NCI-H1105 treated with DMSO at 0.1 percent for 48 hours (cell line): ENCODE measurements at regions not wholly inside any gene's neighbourhood (a gene's known extent, or its start where the extent isn't known, plus 50 kb on each side); places are given as distances from the start of the nearest gene placed in this dataset.

Experiments
- DNase-seq: peaks from one replicate; lab custom pipeline; 2025; lab: John Stamatoyannopoulos, UW

DNA sequence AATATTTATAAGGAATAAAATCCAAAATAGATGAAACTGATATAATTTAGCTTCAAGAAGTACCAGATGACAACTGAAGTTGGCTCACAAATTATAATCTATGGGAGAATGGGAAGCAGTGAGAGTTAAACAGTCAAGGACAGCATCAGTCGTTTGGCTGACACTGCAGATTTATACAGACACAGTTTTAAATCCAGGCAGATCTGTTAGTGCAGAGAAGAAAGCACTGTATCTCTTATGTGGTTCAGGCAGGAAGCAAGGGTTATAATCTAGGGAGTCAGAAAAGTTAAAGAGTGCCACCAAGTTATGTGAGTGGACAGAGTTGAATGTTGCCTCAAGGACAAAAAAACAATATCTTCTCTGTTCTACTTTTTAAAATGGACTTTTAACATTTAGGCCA lies 880.2 kb downstream of the TSN start:
- no peak for DNase-seq

GRCh38 chr2:122636097-122636496 lies 880.6 kb downstream of the TSN start:
- no peak for DNase-seq

DNA sequence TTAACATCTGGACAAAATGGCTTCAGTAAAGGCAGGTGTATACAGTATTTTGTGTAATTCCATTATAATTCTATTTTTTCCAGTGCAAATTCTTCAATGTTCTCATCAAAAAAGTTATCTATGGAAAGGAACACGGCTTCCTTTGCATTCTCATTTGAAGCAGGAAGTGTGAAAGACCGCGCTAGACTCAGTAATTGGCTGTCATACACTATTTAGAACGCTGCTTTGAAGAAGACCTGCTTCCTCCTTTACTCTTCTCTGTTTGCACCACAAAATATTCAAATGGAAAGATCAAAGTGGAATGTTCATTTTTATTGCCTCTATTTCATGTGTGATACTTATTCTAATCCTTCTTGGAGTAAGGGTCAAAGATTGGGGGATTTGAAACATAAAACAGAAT lies 883.7 kb downstream of the TSN start:
- DNase-seq: no peak

GRCh38 chr2:122639711-122640110 lies 884.3 kb downstream of the TSN start:
- no peak for DNase-seq

DNA sequence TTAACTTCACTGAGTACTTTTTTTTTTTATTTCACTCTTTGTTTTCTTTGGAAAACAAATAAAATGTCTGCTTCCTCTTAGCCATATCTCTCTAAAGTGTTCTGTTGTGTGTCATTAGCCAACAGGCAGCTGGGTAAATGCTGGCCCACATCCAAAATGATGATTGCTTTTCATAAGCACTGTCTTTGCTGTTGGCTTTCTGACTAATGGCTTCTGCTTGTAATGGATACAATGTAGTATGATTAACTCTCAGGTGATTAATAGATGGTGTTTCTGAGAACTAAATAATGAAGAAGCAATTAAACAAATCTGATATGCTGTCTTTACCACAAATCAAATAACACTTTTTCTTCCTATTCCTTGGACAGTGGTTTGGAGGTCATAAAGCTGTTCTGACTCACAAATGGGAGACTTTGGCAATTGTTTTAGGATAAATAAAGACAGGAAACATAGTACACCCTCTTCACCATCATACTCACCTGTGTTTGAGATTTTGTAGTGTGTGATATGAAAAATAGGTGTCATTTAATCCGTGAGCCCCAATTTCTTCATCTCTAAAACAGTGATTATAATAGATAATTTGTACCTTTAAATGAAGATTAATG lies 888.4 kb downstream of the TSN start:
- peak; percentile 98 for DNase-seq

DNA sequence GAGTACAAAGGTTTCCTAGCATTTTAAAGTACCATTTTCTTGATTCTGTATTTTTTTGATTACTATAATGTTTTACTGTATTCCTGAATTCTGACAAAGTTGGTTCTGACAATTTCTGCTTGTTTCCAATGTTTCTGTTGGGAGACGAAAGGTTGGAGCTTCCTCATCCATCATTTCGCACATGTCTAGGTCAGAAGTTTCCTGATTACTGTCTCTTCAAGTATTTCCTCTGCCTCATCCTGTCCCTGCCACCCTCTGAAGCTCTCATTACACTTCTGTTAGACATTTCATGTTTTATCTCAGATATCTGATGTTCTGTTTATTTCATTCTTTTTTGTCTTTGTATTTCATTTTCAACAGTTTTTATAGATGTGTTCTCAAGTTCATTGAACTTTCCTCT lies 895.8 kb downstream of the TSN start:
- DNase-seq: no peak

- DNase-seq: no peak
Measured at GRCh38 chr2:122651780-122652179, 896.3 kb downstream of the TSN start.

- no peak for DNase-seq
Measured at GRCh38 chr2:122652670-122653069, 897.2 kb downstream of the TSN start.

GRCh38 chr2:122656403-122656802 lies 901.0 kb downstream of the TSN start:
- DNase-seq: no peak

- no peak for DNase-seq
Measured at GRCh38 chr2:122660786-122661634, 905.6 kb downstream of the TSN start.

GRCh38 chr2:122663620-122664019 lies 908.2 kb downstream of the TSN start:
- DNase-seq: no peak

DNA sequence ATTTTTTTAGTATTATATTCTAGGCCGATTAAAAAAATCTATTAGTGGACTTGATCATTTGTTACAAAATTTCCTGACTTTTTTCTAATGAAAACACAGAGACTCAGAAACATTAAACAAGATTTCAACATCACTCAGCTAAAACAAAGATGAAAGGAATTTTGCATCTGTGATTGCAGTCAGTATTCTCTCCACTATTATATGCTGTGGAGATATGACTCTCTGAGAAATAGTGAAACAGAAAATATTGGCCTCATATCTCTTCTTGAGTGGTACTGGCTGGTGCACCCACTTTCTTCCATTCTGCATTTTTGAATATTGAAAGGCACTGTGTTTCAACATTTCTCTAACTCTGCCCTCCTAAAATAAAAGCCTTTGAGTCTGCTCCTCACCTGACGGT lies 914.2 kb downstream of the TSN start:
- no peak for DNase-seq

DNA sequence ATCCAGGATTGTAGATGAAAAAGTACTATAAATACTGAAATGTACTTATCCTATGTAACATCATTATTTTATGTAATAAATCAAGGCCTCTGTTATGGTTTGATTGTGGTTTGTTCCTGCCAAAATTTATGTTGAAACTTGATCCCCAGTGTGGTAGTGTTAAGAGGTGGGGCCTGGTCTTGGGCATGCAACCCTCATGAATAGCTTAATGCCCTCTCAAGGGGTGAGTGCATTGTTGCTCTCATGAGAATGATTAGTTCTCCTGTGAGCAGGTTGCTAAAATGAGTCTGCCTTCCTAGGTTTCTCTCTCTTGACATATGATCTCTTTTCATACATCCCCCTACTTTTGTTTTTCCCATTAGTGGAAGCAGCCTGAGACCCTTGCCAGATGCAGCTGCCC lies 915.4 kb downstream of the TSN start:
- peak; percentile 89 for DNase-seq

- no peak for DNase-seq
Measured at GRCh38 chr2:122680662-122681061, 925.2 kb downstream of the TSN start.

GRCh38 chr2:122681626-122682025 lies 926.2 kb downstream of the TSN start:
- DNase-seq: no peak

DNA sequence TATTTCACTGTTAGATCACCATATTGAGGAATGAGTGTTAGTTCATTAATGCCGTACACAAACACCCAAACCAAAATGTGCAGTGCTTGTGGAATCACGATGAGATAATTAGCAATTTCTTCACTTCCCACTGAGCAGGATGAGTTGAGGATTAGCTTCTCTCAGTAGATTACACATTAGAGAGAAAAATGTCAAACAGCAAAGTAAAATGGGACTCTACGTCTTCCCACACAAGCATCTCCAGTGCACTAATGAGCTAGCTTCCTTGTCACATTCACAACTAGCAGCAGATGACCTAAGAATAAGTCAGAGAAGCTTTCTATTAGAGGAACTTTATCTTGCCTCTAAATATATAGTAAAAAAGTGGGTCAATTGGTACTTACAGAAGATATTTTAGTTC lies 926.9 kb downstream of the TSN start:
- no peak for DNase-seq

GRCh38 chr2:122683018-122683417 lies 927.6 kb downstream of the TSN start:
- DNase-seq: no peak

- peak; percentile 85 for DNase-seq
Measured at GRCh38 chr2:122692400-122693083, 937.1 kb downstream of the TSN start.

DNA sequence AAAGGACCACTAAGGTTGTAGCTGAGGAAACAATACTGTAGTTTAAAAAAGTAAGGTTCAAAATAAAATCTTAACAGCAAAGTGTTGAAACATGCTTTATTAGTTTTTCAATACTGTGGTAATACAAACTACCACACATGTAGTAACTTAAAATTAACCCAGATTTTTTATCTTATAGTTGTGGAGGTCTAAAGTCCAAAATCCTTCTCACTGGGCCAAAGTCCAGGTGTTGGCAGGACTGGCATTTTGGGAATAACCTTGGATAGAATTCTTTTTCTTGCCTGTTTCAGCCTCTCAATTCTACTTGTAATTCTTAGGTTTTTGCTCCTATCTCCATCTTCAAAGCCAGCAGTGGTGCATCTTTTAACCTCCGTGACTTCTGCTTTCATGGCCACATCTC lies 942.0 kb downstream of the TSN start:
- DNase-seq: no peak

DNA sequence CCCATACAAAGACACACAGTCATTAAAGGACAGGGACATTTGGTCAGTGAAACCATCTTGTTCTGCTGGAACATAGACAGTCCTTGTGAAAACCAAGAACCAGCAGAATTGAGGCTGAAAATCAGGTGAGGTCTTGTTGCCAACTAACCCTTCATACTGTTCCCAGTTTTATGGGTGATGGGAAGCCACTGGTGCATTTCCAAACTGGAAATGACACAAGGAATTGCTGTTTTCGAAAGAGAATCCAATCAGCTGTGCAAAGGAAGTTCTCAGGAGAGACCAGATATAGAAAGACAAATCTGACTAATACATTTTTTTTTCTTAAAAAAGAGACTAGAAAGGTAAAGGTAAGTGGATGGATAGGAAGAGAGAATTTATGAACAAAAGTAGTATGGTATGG lies 948.2 kb downstream of the TSN start:
- DNase-seq: no peak

- DNase-seq: no peak
Measured at GRCh38 chr2:122704109-122704563, 948.7 kb downstream of the TSN start.

DNA sequence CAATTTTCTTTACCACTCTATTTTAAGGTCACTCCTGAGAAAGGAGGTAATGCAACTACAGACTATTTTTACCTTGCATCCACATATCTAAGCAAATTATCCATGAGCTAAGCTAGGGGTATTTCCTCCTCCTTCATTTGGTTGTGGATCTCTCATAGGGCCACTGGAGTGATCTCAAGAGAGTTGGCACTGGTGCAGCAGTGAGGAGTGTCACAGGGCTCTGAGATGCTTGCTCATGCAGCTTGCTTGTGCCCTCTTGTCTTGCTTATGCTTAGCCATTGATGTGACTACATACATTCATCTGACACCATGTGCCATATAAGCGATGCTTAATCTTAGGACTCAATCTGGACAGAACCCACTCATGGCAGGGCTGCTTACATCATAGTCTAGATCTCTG lies 950.3 kb downstream of the TSN start:
- DNase-seq: no peak

DNA sequence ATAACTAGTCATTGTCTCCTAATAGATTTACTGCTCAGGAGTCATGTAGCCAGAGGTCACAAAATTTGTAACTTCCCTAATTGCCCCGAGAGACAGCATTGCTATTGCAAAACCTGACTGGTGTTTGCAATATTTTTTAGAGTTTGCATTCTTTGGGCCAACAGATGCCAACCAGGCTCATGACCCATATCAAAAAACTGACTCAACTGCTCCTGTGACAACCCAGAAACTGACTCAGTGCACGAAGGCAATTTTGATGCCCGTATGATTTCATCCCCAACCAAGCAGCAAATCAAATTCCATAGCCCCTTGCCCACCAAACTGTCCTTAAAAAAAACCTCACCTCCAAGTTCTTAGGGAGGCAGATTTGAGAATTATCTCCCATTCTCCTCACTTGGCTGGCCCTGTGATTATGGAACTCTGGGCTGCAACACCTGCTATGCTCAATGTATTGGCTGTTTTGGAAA lies 951.3 kb downstream of the TSN start:
- DNase-seq: no peak
